NCI-H2107 (cell line): ENCODE measurements at regions not wholly inside any gene's neighbourhood (a gene's known extent, or its start where the extent isn't known, plus 50 kb on each side); places are given as distances from the start of the nearest gene placed in this dataset.

Experiments used
- DNase-seq: peaks from one replicate; lab custom pipeline; 2025; lab: John Stamatoyannopoulos, UW

DNA sequence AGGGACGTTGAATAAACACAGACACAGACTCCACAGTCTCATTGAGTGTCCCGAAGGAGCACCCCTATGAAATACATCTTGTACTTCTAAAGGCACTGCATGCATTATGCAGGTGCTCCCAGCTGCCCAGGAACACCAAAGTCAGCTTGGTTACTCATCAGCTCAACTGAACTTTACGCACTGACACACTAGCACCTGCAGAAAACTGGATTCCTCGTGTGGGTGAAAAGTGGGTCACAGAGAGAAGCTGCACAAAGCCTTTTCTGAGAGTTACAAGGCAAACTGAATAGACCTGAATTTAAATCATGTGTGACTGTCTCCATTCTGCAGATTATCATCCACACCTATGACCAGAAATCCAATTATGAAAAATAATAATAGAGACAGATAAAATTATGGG, 527.5 kb upstream of the NBEA start:
- no peak for DNase-seq

GRCh38 chr13:34416971-34417380, 525.1 kb upstream of the NBEA start:
- no peak for DNase-seq

GRCh38 chr13:34417896-34418295, 524.2 kb upstream of the NBEA start:
- no peak for DNase-seq

DNA sequence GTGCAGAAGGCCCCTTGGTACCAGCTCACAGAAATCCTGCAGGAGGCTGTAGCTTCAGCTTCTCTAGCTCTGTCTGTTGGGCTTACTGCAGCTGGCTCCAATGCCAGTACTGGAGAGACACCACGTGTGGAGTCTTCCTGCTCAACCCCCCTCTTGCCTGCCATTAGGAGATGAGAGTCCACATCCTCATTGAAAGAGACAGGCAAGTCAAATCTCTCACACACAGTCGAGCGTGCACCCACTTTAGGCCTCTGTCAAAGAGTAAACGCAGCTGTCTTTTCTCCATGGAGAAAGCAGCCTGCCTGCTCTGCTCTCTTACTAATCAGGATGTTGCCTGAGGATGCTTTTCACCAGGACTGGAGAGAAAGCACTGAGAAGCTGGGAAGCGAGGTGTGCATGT, 523.0 kb upstream of the NBEA start:
- DNase-seq, result no peak

DNA sequence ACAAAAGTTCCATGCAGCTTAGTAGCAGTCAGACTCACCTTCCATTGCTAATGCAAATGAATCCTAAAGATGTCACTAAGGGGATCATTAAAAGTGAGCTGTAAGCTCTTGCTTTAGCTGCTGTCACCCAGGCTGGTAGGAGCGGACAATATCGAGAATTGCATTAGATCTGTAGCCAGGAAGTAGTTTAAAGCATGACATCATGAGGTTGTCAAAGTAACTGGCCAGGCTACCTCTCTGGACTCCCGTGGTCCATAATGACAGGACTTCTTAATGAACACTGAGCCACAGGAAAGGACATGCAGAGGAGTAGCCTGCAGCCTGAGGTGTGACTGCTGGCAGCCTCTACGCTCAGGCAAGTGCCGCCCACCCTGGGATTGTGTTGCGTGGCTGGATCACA, 522.3 kb upstream of the NBEA start:
- DNase-seq, result no peak

DNA sequence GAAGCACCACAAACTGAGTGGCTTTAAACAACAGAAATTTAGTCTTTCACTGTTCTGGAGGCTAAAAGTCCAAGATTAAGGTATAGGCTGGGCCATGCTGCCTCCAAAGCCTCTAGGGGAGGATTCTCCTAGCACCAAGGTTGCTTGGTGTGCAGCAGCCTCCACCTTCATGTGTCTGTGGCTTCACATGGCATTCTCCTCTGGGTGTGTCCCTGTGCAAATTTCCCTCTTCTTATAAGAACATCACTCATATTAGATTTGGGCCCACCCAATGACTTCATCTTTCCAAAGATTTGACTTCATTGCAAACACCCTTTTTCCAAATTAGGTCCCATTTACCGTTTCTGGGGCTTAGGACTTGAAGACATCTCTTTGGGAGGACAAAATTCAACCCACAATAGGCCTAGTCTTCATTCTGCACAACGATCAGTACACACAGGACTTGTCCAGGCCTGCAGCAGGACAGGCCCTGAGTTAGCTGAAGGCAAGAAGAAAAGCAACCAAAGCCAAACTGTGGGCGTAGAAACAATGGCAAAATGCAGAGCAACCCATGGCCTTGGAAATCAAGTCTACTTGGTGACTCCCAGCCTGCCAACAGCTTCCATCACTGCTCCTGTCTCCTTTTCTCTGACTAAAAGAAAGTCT, 521.2 kb upstream of the NBEA start:
- DNase-seq, result no peak

- DNase-seq, result no peak
Observed at GRCh38 chr13:34421347-34421719, 520.7 kb upstream of the NBEA start.

DNA sequence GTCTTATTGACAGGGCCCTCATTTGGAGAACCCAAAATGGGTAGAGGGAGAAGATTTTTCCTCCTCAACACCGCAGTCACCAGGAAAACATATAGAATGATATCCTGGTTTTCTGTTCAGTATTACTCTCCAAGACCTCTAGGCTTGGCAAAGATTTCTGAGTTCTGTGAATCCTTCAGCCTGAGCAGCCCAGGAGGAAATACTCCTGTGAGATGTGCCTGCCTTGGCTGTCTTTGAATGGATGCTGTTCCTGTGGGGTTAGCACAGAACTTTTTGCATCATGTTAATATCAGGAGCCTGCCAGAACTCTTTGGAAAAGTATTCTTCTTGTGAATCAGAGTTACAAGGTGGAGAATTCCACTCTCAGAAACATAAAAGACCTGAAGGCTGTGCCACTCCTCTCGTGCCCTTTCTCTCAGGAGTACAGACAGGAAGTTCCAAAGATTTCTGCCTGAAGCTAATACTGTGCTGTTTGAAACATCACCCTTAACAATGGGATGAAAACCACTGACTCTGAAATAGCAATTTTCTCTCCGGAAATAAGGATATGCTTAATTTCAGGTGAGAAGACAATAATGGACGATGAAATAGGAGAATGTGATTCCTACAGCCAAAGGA, 520.1 kb upstream of the NBEA start:
- DNase-seq, result no peak

- DNase-seq, result no peak
Observed at GRCh38 chr13:34422956-34423355, 519.1 kb upstream of the NBEA start.

DNA sequence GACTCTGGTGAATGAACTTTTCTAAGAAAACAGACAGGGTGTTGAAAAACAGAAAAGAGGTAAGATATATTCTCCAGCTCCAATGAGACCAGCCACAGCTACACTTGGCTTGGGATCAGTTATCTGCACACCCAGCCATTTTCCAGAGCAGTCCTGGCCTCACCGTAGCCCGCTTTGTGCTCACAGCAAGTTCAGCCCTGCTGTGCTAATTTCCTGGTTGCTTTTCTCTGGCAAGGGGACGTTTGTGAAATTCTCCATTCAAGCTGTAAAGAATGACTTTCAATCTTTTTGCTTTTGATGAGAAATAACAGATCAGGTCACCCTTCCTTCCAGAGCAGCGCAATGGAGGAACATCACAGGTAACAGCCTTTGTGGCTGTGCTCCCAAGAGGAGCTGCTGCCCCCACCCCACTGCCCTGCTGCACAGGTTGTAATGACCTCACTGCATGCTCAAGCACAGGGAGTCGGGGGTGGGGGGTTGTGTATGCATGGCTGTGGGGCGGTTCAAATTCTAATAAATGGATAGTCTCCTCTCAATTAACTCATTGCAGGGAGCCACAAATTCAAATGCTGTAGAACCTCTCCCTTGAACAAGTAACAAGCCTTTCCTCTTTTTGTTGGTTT, 516.6 kb upstream of the NBEA start:
- no peak for DNase-seq

DNA sequence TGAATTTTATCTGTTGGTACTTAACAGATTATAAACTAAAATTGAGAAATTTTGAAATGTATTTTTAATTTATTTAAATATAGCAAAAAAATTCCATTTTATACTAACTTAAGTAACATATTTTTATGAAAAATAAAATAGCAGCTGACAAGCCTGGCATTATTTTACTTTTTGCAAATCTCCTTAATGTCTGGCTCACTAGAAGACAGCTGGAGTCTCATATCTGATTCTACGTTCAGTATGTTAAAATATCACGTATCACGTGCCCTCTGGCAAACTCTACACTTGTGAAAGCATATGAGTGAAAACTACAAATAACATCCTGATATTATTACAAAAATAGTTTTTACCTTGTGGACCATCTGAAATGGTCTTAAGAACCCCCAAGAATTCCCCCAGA, 513.2 kb upstream of the NBEA start:
- no peak for DNase-seq

DNA sequence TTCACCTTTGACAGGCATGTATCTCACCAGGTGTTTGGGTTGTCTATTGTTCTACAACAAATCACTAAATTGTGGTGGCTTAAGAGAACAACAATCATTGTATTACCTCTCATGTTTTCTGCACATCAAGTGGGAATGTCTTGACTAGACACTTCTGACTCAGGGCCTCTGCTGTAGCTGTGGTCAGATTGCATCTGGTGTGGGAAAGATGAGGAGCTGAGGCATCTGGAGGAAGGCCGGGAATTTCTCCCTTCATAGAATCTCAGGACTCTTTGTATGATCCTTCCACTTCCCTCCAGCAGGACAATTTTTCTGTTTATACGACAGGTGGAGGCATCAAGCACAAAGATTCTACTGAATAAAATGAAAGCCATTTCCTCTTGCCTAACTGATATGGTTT, 511.8 kb upstream of the NBEA start:
- DNase-seq, result no peak

DNA sequence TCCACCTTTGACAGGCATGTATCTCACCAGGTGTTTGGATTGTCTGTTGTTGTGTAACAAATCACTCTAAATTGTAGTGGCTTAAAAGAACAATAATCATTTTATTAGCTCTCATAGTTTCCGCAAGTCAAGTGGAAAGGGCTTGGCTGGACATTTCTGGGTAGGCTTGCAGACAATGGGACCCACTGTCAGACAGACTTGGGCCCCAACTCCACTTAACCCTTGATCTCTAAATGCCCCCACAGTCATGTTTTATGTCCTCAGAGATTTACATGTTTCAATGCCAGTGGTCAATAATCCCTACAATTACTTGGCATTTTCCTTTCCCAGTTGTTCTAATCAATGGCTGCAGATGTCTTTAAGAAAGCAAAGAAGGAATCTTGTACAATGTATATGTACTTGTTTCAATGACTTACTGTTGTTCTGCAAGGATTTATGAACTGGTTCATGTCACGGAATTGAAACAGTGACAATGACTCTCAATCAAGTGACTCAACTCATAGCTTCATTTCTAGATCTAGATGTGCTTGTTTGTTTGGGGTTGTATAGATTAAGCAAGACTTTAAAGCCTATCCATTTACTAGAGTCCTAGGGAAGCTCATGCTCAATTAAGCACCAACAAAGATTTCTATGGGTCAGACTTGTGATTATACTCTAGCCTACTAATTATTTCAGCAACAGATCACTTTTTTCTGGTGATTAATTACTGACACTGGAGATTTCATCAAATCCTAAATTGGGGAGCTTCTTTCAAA, 510.1 kb upstream of the NBEA start:
- no peak for DNase-seq

DNA sequence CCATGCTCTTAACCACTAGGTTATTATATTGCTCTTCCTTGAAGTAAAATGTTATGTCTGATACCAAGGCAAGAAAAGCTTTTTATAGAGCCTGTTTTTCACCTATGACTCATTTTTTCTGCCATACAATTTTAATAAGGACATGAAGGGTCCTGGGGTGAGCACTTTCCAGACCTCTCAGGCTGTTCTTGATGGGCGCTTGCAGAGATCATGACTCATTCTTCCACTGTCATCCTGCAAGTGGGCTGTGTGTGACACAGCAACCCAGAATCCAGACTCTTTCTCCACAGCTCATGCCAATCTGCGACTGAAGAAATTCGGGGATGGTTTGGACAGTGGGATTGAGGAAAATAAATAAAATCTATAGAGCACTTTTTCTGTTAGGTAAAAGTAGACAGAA, 506.7 kb upstream of the NBEA start:
- no peak for DNase-seq

DNA sequence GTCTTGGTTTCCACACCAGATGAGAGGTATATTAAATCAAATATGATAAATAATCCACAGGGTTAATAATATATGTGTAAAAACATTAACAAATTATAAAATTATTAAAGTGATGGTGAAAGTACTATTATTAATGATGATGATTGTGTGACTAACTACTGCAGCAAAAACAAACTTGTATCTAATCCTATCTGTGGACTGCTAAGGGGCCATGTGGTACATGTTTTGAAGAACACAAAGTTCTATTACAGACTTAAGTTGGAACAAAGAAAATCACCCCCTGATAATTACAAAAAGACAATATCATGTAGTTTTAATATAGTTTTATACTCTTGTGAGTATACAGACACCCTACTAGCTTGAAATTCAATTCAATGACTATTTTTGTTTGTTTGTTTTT, 504.2 kb upstream of the NBEA start:
- no peak for DNase-seq

GRCh38 chr13:34452831-34453230, 489.2 kb upstream of the NBEA start:
- DNase-seq, result no peak

- no peak for DNase-seq
Observed at GRCh38 chr13:34458756-34459715, 483.0 kb upstream of the NBEA start.

DNA sequence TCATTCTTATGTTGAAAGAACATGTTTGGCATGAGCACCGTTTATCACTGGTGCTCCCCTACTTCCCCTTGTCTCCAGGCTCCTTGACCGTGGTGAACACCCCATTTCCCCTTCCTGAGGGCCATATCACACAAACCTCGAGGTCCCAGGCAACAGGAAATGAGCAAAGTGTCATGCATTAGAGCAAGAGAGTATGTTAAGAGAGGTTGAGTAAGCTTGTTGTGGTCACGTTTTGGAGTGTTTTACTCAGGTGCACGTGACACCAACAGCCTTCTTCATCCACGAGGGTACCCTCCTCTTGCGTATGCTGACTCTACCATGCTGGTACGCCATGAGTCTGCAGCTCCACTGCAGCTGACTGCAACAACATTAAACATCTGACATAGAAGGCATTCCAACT, 482.2 kb upstream of the NBEA start:
- no peak for DNase-seq

GRCh38 chr13:34462843-34463242, 479.2 kb upstream of the NBEA start:
- DNase-seq, result no peak

DNA sequence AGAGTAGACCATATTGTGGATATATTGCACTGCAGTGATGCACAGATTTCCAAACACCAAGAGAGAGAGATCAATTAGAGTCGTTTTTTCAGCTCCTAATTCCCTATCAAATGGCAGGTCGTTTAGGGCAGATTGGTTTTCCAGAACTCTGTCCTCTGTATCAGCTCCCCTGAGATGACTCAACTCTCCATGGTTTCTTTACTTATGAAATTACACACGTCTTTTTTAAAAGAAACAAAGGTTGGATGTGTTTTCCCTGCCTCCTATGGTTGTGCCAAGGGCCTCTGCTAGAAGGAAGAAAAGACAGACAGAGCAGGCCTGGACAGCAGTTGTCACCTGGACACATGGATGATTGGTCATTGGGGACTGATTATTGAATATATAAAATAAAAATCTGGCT, 478.1 kb upstream of the NBEA start:
- no peak for DNase-seq

DNA sequence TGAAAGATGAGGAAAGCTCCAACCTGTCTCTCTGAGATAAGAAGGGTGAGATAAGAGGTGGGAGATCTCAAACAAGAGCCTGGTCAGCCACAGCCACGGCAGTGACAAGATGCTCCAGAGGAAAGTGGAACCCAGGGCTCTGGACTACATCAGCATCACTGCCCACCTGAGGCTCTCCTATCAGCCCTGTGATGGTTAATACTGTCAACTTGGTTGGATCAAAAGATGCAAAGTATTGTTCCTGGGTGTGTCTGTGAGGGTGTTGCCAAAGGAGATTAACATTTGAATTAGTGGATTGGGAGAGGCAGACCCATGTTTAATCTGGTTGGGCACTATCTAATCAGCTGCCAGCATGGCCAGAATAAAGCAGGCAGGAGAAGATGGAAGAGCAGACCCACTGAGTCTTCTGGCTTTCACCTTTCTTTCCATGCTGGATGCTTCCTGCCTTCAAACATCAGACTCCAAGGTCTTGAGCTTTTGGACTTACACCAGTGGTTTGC, 476.6 kb upstream of the NBEA start:
- DNase-seq, result no peak

DNA sequence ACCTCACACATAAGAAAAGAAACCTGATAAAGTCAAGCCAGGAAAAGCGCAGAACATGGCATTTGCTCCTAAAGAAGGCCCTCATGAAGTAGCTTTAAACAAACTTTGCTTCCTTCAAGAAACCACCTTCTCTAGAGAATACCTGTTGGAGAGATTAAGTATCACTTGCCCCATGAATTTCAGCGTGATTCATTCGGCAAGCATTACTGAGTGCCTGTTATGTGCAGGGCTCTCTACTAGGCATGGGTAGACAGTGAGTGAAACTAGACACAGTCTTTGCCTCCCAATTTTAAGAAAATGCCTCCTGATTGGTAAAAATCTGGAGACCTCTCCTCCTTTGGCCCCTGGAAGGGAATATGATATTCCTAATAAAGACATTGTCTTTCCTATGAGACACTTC, 475.8 kb upstream of the NBEA start:
- no peak for DNase-seq
